NT2/D1 (cell line): ENCODE measurements at regions not wholly inside any gene's neighbourhood (a gene's known extent, or its start where the extent isn't known, plus 50 kb on each side); places are given as distances from the start of the nearest gene placed in this dataset.

Experiments
- SUZ12 ChIP-seq: IDR thresholded peaks from 2 replicates; pipeline ENCODE4 v1.6.1; 2011; ENCODE audit not compliant: insufficient read length, insufficient read depth; ENCODE audit errors: extremely low read depth
- YY1 ChIP-seq: IDR thresholded peaks from 2 replicates; pipeline ENCODE4 v1.6.1; 2011; ENCODE audit not compliant: insufficient read length, insufficient read depth
- ZNF274 ChIP-seq: IDR thresholded peaks from 2 replicates; pipeline ENCODE4 v1.6.1; 2011; ENCODE audit warnings: mild to moderate bottlenecking, low read depth, low read length

DNA sequence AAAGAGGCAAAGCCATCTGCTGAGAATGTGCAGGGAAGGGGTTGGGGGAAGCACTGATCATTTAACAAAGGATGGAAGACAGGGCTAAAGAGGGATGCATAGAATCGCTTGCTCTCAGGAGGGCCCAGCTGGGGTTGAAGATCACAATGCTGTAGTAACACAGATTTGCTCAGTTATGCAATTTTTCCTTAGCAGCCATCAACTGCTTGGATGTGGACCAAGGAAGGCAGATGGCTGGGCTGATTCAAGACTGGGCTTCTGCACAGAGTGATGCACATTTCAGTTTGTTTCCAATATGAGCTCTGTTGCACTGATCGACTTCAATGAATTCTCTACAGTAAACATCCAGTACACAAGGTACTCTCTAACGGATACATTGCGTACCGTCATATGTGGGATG, 127.8 kb upstream of the TBL1X start:
- TF ChIP-seq SUZ12 = no peak
- TF ChIP-seq YY1 = no peak
- no peak for TF ChIP-seq ZNF274
